ENCODE measurements at regions not wholly inside any gene's neighbourhood (a gene's known extent, or its start where the extent isn't known, plus 50 kb on each side); places are given as distances from the start of the nearest gene placed in this dataset.

GRCh38 chr3:107992976-107993684, 97.7 kb downstream of the CD47 start:
- no peak for DNase-seq

GRCh38 chr3:107990926-107991325, 99.9 kb downstream of the CD47 start:
- DNase-seq = no peak

- no peak for DNase-seq
Observed at GRCh38 chr3:107990433-107990832, 100.4 kb downstream of the CD47 start.

- DNase-seq = no peak
Observed at GRCh38 chr3:107989661-107990060, 101.2 kb downstream of the CD47 start.

- DNase-seq = peak; percentile 59
Observed at GRCh38 chr3:107988460-107989175, 102.2 kb downstream of the CD47 start.

GRCh38 chr3:107987036-107987939, 103.5 kb downstream of the CD47 start:
- DNase-seq = peak; percentile 97

GRCh38 chr3:107986505-107986904, 104.3 kb downstream of the CD47 start:
- DNase-seq = no peak

- no peak for DNase-seq
Observed at GRCh38 chr3:107985496-107985895, 105.3 kb downstream of the CD47 start.

GRCh38 chr3:107983247-107983646, 107.6 kb downstream of the CD47 start:
- DNase-seq = no peak

GRCh38 chr3:107982165-107982564, 108.7 kb downstream of the CD47 start:
- no peak for DNase-seq

- no peak for DNase-seq
Observed at GRCh38 chr3:107981471-107982111, 109.2 kb downstream of the CD47 start.

- DNase-seq = no peak
Observed at GRCh38 chr3:107979538-107979937, 111.3 kb downstream of the CD47 start.

- DNase-seq = no peak
Observed at GRCh38 chr3:107978131-107979055, 112.4 kb downstream of the CD47 start.

GRCh38 chr3:107977221-107978130, 113.4 kb downstream of the CD47 start:
- no peak for DNase-seq

- no peak for DNase-seq
Observed at GRCh38 chr3:107976202-107976800, 114.5 kb downstream of the CD47 start.

GRCh38 chr3:107975529-107976201, 115.2 kb downstream of the CD47 start:
- DNase-seq = no peak

- no peak for DNase-seq
Observed at GRCh38 chr3:107973961-107974360, 116.9 kb downstream of the CD47 start.

GRCh38 chr3:107973152-107973551, 117.7 kb downstream of the CD47 start:
- peak; percentile 41 for DNase-seq

- no peak for DNase-seq
Observed at GRCh38 chr3:107970993-107971580, 119.7 kb downstream of the CD47 start.
